K562 (cell line): ENCODE measurements at regions not wholly inside any gene's neighbourhood (a gene's known extent, or its start where the extent isn't known, plus 50 kb on each side); places are given as distances from the start of the nearest gene placed in this dataset.

Source experiments
- ATAC-seq: fragments of 200-7000 bp; cut with Tn5 transposase; 3 replicates; pipeline ENCODE4 v1.9.1; 2020; ENCODE audit warnings: moderate library complexity
- BruUV-seq: library from RNA; stranded (reverse); fragments of 400-500 nt; replicated peaks from 2 replicates; lab custom pipeline; 2021; lab: Mats Ljungman, UMichigan
- CTCF ChIA-PET: fragments of 300-600 bp; formaldehyde crosslinking; extraction: SDS; loops from one replicate; lab custom pipeline; 2021; ENCODE audit warnings: low intra/inter-chr PET ratio; lab: Yijun Ruan, JAX
- POLR2A ChIA-PET: fragments of 300-600, 350-650 bp; sonication (Branson Sonifier 250); formaldehyde crosslinking; extraction: SDS; loops from one replicate; lab custom pipeline; 2021; ENCODE audit warnings: antibody characterized with exemption, inconsistent platforms; lab: Yijun Ruan, JAX
- DNase-seq, 4 experiments: peaks; one replicate each; pipeline versions ENCODE4 v3.0.0 to v3.0.0-alpha.2; 2011 to 2018; ENCODE audit warnings: low spot score in 3 of 4, mixed read lengths in 3 of 4; ENCODE audit errors: extremely low read depth in 1 of 4
- FAIRE-seq: peaks from 2 replicates; lab custom pipeline; 2011; peaks lifted over from hg19 to GRCh38; lab: Jason Lieb, UNC
- H2AFZ ChIP-seq: 2 replicates; pipeline ENCODE4 v1.6.0; 2011; ENCODE audit warnings: low read depth, low read length, control low read depth, inconsistent platforms
- H3K27ac ChIP-seq: fragments of 200-600 bp; 3 replicates; pipeline ENCODE4 v1.8.0; 2011; ENCODE audit warnings: low read depth, mild to moderate bottlenecking, control low read depth, inconsistent platforms, low read length, moderate library complexity, mixed read lengths; ENCODE audit errors: extremely low read depth
- H3K27me3 ChIP-seq, 2 experiments: fragments of 300-600 bp in 1 of 2; 2 replicates in 1 of 2; 3 replicates in 1 of 2; pipeline versions ENCODE4 v1.6.0 to v1.8.0; 2011; ENCODE audit warnings: inconsistent platforms in 2 of 2, low read length in 2 of 2, mild to moderate bottlenecking in 1 of 2, mixed read lengths in 1 of 2, moderate library complexity in 1 of 2; ENCODE audit not compliant: control insufficient read depth in 2 of 2, insufficient read depth in 2 of 2
- H3K36me3 ChIP-seq: fragments of 300-600 bp; 3 replicates; pipeline ENCODE4 v1.8.0; 2011; ENCODE audit warnings: mild to moderate bottlenecking, low read length, inconsistent platforms; ENCODE audit not compliant: control insufficient read depth, insufficient read depth
- H3K4me1 ChIP-seq, 2 experiments: fragments of 200-600 bp in 1 of 2; replicated peaks in 1 of 2; 2 replicates in 1 of 2; 3 replicates in 1 of 2; pipeline versions ENCODE4 v1.5.1 to v1.8.0; 2011; ENCODE audit warnings: inconsistent platforms in 2 of 2, low read length in 2 of 2, mild to moderate bottlenecking in 1 of 2, mixed read lengths in 1 of 2, moderate library complexity in 1 of 2; ENCODE audit not compliant: control insufficient read depth in 2 of 2, insufficient read depth in 2 of 2
- H3K4me2 ChIP-seq: 2 replicates; pipeline ENCODE4 v1.6.1; 2011; ENCODE audit warnings: low read length, control low read depth, inconsistent platforms, mixed read lengths; ENCODE audit not compliant: insufficient read depth
- H3K4me3 ChIP-seq: fragments of 200-600 bp; sonication (generic), shearing (Covaris generic); 2 replicates; pipeline ENCODE4 v1.5.1; 2016; ENCODE audit warnings: control low read depth, inconsistent platforms
- H3K79me2 ChIP-seq: fragments of 200-600 bp; 3 replicates; pipeline ENCODE4 v1.8.0; 2011; ENCODE audit warnings: low read length, inconsistent platforms; ENCODE audit not compliant: control insufficient read depth, insufficient read depth
- H3K9ac ChIP-seq, 2 experiments: 2 replicates each; pipeline versions ENCODE4 v1.6.0 to v1.6.1; 2011; ENCODE audit warnings: low read depth in 2 of 2, low read length in 2 of 2, control low read depth in 1 of 2, inconsistent platforms in 1 of 2, mild to moderate bottlenecking in 1 of 2, mixed read lengths in 1 of 2; ENCODE audit not compliant: insufficient read depth in 1 of 2
- H3K9me1 ChIP-seq: one replicate; pipeline ENCODE4 v1.6.0; 2011; ENCODE audit warnings: inconsistent platforms, mild to moderate bottlenecking, low read length, moderate library complexity; ENCODE audit not compliant: control insufficient read depth, insufficient read depth
- H3K9me3 ChIP-seq: replicated peaks from 2 replicates; pipeline ENCODE4 v1.5.1; 2011; ENCODE audit warnings: low read depth, low read length, inconsistent platforms; ENCODE audit not compliant: control insufficient read depth, insufficient read depth
- H4K20me1 ChIP-seq: replicated peaks from 2 replicates; pipeline ENCODE4 v1.6.1; 2011; ENCODE audit warnings: low read length, inconsistent platforms, mixed read lengths; ENCODE audit not compliant: control insufficient read depth, insufficient read depth
- CTBP1 ChIP-seq: fragments of 450-650 bp; IDR thresholded peaks from 2 replicates; pipeline ENCODE4 v1.6.1; 2016; ENCODE audit warnings: borderline replicate concordance
- HMG20A ChIP-seq: fragments of 450-650 bp; formaldehyde crosslinking; conservative IDR thresholded peaks from 2 replicates; pipeline ENCODE4 v1.4.0; 2020; ENCODE audit warnings: mild to moderate bottlenecking, mixed read lengths
- HNRNPK ChIP-seq: fragments of 200-400 bp; formaldehyde crosslinking; IDR thresholded peaks from one replicate; pipeline ENCODE4 v1.6.1; 2018; ENCODE audit warnings: mild to moderate bottlenecking, low read depth, low read length; ENCODE audit not compliant: poor library complexity, severe bottlenecking
- KLF10 ChIP-seq: fragments of 250-450 bp; sonication (Bioruptor Pico); IDR thresholded peaks from 2 replicates; pipeline ENCODE4 v1.6.1; 2021; ENCODE audit warnings: matching md5 sums
- LEF1 ChIP-seq: fragments of 450-650 bp; IDR thresholded peaks from 2 replicates; pipeline ENCODE4 v1.6.1; 2016; ENCODE audit warnings: mild to moderate bottlenecking
- MAFF ChIP-seq: IDR thresholded peaks from 2 replicates; pipeline ENCODE4 v1.6.1; 2012; ENCODE audit warnings: low read length, improper control_type of control experiment
- NFE2 ChIP-seq: IDR thresholded peaks from 2 replicates; pipeline ENCODE4 v1.6.1; 2014; ENCODE audit warnings: antibody characterized with exemption, low read depth
- NR3C1 ChIP-seq: sonication (generic); formaldehyde crosslinking; IDR thresholded peaks from 2 replicates; pipeline ENCODE4 v1.8.1; 2022; ENCODE audit warnings: missing genetic modification reagents
- PHB2 ChIP-seq: fragments of 450-650 bp; IDR thresholded peaks from 2 replicates; pipeline ENCODE4 v1.6.1; 2017; ENCODE audit warnings: low read depth
- SMAD1 ChIP-seq: fragments of 150-350 bp; IDR thresholded peaks from 2 replicates; pipeline ENCODE4 v1.6.1; 2014; ENCODE audit warnings: low read length, low read depth; ENCODE audit not compliant: partially characterized antibody
- SRF ChIP-seq, 2 experiments: fragments of 250-450, 450-650 bp in 1 of 2; sonication (Bioruptor Pico) in 1 of 2; sonication (generic) in 1 of 2; formaldehyde crosslinking; IDR thresholded peaks; 2 replicates each; pipeline versions ENCODE4 v1.5.0 to v1.5.1; 2020 to 2022; ENCODE audit warnings: mild to moderate bottlenecking in 1 of 2, missing genetic modification reagents in 1 of 2
- SRSF7 ChIP-seq: fragments of 200-400 bp; formaldehyde crosslinking; optimal IDR thresholded peaks from 2 replicates; pipeline ENCODE3; 2017; ENCODE audit warnings: mild to moderate bottlenecking, low read depth, low read length
- TAF7 ChIP-seq: fragments of 450-650 bp; IDR thresholded peaks from 2 replicates; pipeline ENCODE4 v1.6.1; 2016; ENCODE audit warnings: missing genetic modification characterization, missing compliant biosample characterization
- TCFL5 ChIP-seq: fragments of 250-450 bp; sonication (Bioruptor Pico); conservative IDR thresholded peaks from 2 replicates; pipeline ENCODE4 v1.6.1; 2021; ENCODE audit warnings: mild to moderate bottlenecking, moderate library complexity, matching md5 sums
- ZFX ChIP-seq: sonication (generic); formaldehyde crosslinking; IDR thresholded peaks from 2 replicates; pipeline ENCODE4 v1.8.0; 2022; ENCODE audit warnings: mild to moderate bottlenecking, missing genetic modification reagents, moderate library complexity
- ZNF280A ChIP-seq: fragments of 450-650 bp; IDR thresholded peaks from 2 replicates; pipeline ENCODE4 v1.6.1; 2018; ENCODE audit warnings: mild to moderate bottlenecking, low read depth; ENCODE audit not compliant: partially characterized antibody
- ZNF282 ChIP-seq: sonication (generic); formaldehyde crosslinking; IDR thresholded peaks from 2 replicates; pipeline ENCODE4 v1.8.1; 2023; ENCODE audit warnings: missing genetic modification reagents
- ZNF766 ChIP-seq: fragments of 200-800 bp; sonication (Bioruptor generic); conservative IDR thresholded peaks from 2 replicates; pipeline ENCODE4 v1.6.1; 2016; ENCODE audit warnings: missing genetic modification characterization, missing compliant biosample characterization
- WGBS: fragments of 100-300 bp; shearing (Covaris generic); methylation state at CpG from one replicate; pipeline ENCODE4 v1.1.6; 2016; ENCODE audit warnings: low coverage, mixed read lengths; ENCODE audit not compliant: insufficient coverage; ENCODE audit errors: missing lambda C conversion rate; 5-methylcytosine and 5-hydroxymethylcytosine counted together
- in situ Hi-C: fragments of 300-500 bp; cut with MboI; formaldehyde crosslinking; loops from 4 replicates; pipeline ENCODE4 v1.15.0; 2018; ENCODE audit warnings: inconsistent platforms, mixed read lengths
- intact Hi-C: fragments of 100-400 bp; cut with micrococcal nuclease; formaldehyde crosslinking; loops from 2 replicates; pipeline ENCODE4 v1.14.2; 2022
- TF ChIP-seq, protein P1 (sequence below): fragments of 450-650 bp; IDR thresholded peaks from 2 replicates; pipeline ENCODE4 v1.6.1; 2016; ENCODE audit warnings: antibody characterized with exemption

GRCh38 chr13:33366469-33367062, 81.0 kb upstream of the STARD13 start (continued):
- TF ChIP-seq ZNF280A (no peak), KLF10 (no peak), ZNF282 (no peak), MAFF (no peak), SRSF7 (no peak), NFE2 (no peak), HNRNPK (no peak), TAF7 (tag) (no peak), LEF1 (no peak)

- no TSS peak for BruUV-seq
- ChIA-PET CTCF (no interaction called here), POLR2A (interaction anchor here (2.0 kb wide), 1 partner anchor 12 kb away, joined by 6 read pairs; no protein-coding TSS in a partner anchor)
- no peak overlapping the region for H2AFZ ChIP-seq
- intact Hi-C loops = no loop called here
- H3K4me2 ChIP-seq = no peak overlapping the region
- H3K36me3 ChIP-seq = no peaks in the 10 kb centered on the region
- no peak overlapping the region for H3K4me3 ChIP-seq
- DNase-seq = no peak
- H3K4me1 ChIP-seq = no peaks in the 10 kb centered on the region; a peak in 1 of 5 replicates
- H3K27ac ChIP-seq = no peak overlapping the region
- FAIRE-seq = no peak
- no peaks in the 10 kb centered on the region for H3K79me2 ChIP-seq
- in situ Hi-C loops = no loop called here
- 0% methylated on average over 2 of the region's 2 CpGs for WGBS
- no peak for ATAC-seq
- no peak overlapping the region for H3K9ac ChIP-seq
- H3K27me3 ChIP-seq = no peaks in the 10 kb centered on the region
- no peak for TF ChIP-seq SRF (CRISPR knock-in tag; IDR thresholded peaks at IDR 0.05)
- TF ChIP-seq ZFX (CRISPR knock-in tag) = no peak
- TF ChIP-seq, protein P1, sequence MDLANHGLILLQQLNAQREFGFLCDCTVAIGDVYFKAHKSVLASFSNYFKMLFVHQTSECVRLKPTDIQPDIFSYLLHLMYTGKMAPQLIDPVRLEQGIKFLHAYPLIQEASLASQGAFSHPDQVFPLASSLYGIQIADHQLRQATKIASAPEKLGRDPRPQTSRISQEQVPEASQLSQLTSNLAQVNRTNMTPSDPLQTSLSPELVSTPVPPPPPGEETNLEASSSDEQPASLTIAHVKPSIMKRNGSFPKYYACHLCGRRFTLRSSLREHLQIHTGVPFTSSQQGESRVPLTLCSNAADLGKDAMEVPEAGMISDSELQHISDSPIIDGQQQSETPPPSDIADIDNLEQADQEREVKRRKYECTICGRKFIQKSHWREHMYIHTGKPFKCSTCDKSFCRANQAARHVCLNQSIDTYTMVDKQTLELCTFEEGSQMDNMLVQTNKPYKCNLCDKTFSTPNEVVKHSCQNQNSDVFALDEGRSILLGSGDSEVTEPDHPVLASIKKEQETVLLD = no peak
- no peak for TF ChIP-seq HMG20A (CRISPR knock-in tag)
- TF ChIP-seq CTBP1 = no peak
- TF ChIP-seq NR3C1 (CRISPR knock-in tag) = no peak
- TF ChIP-seq TCFL5 (CRISPR knock-in tag) = no peak
- TF ChIP-seq ZNF766 (CRISPR knock-in tag) = no peak
- no peak for TF ChIP-seq SMAD1
- no peak for TF ChIP-seq PHB2
- H4K20me1 ChIP-seq = no peaks in the 10 kb centered on the region
- no peaks in the 10 kb centered on the region for H3K9me3 ChIP-seq
- H3K9me1 ChIP-seq = no peaks in the 10 kb centered on the region
Measured at GRCh38 chr13:33367171-33367895, 81.8 kb upstream of the STARD13 start.
